Loucy (cell line): ENCODE measurements at regions not wholly inside any gene's neighbourhood (a gene's known extent, or its start where the extent isn't known, plus 50 kb on each side); places are given as distances from the start of the nearest gene placed in this dataset.

Source experiments
- EZH2phosphoT487 ChIP-seq: fragments of 200-600 bp; IDR thresholded peaks from 2 replicates; pipeline ENCODE4 v1.6.1; 2018; ENCODE audit warnings: antibody characterized with exemption, mild to moderate bottlenecking, moderate library complexity, borderline replicate concordance
- TF ChIP-seq, protein P1 (sequence below): fragments of 200-600 bp; sonication (generic); conservative IDR thresholded peaks from 2 replicates; pipeline ENCODE4 v1.5.1; 2014; ENCODE audit warnings: mild to moderate bottlenecking, antibody characterized with exemption, low read length

DNA sequence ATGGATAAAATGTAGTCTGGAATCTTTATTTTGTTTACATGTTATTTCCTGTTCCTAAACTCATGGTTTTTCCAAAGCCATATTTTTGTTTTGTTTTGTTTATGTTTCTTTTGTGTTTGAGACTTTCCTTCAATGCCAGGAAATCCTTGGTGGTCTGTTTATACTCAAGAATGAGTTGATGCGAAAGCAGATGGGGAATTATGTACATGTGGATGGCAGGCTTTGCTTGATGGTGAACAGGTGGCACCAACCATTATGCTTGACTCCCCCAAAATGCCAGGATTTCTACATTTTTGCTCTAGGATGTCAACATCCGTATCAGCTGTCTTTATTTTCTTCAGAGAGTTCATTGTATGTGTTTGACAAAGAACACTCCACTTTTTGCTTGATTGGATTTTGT lies 448.5 kb downstream of the PRDM2 start:
- TF ChIP-seq, protein P1, sequence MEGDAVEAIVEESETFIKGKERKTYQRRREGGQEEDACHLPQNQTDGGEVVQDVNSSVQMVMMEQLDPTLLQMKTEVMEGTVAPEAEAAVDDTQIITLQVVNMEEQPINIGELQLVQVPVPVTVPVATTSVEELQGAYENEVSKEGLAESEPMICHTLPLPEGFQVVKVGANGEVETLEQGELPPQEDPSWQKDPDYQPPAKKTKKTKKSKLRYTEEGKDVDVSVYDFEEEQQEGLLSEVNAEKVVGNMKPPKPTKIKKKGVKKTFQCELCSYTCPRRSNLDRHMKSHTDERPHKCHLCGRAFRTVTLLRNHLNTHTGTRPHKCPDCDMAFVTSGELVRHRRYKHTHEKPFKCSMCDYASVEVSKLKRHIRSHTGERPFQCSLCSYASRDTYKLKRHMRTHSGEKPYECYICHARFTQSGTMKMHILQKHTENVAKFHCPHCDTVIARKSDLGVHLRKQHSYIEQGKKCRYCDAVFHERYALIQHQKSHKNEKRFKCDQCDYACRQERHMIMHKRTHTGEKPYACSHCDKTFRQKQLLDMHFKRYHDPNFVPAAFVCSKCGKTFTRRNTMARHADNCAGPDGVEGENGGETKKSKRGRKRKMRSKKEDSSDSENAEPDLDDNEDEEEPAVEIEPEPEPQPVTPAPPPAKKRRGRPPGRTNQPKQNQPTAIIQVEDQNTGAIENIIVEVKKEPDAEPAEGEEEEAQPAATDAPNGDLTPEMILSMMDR, result no peak
- no peak for TF ChIP-seq EZH2phosphoT487
